SW480 (cell line): ENCODE measurements at regions not wholly inside any gene's neighbourhood (a gene's known extent, or its start where the extent isn't known, plus 50 kb on each side); places are given as distances from the start of the nearest gene placed in this dataset.

Experiments used
- DNase-seq: peaks from one replicate; pipeline ENCODE4 v3.0.0-alpha.2; 2016; ENCODE audit warnings: low spot score

- no peak for DNase-seq
Measured at GRCh38 chr16:26658486-26658885, 408.2 kb upstream of the C16orf82 start.

- DNase-seq, result no peak
Measured at GRCh38 chr16:26658915-26659314, 407.8 kb upstream of the C16orf82 start.

- no peak for DNase-seq
Measured at GRCh38 chr16:26664086-26664485, 402.6 kb upstream of the C16orf82 start.

GRCh38 chr16:26665166-26665939, 401.4 kb upstream of the C16orf82 start:
- no peak for DNase-seq

- DNase-seq, result no peak
Measured at GRCh38 chr16:26666486-26666885, 400.2 kb upstream of the C16orf82 start.

- DNase-seq, result no peak
Measured at GRCh38 chr16:26667307-26667706, 399.4 kb upstream of the C16orf82 start.

GRCh38 chr16:26668026-26668425, 398.7 kb upstream of the C16orf82 start:
- no peak for DNase-seq

GRCh38 chr16:26672206-26672605, 394.5 kb upstream of the C16orf82 start:
- DNase-seq, result no peak

- DNase-seq, result no peak
Measured at GRCh38 chr16:26673011-26673410, 393.7 kb upstream of the C16orf82 start.

- no peak for DNase-seq
Measured at GRCh38 chr16:26680671-26681070, 386.1 kb upstream of the C16orf82 start.

GRCh38 chr16:26688105-26688504, 378.6 kb upstream of the C16orf82 start:
- DNase-seq, result no peak

- DNase-seq, result no peak
Measured at GRCh38 chr16:26688699-26689098, 378.0 kb upstream of the C16orf82 start.

- DNase-seq, result no peak
Measured at GRCh38 chr16:26692658-26693057, 374.1 kb upstream of the C16orf82 start.

GRCh38 chr16:26697807-26698206, 368.9 kb upstream of the C16orf82 start:
- no peak for DNase-seq

GRCh38 chr16:26700250-26700649, 366.5 kb upstream of the C16orf82 start:
- DNase-seq, result no peak

- DNase-seq, result no peak
Measured at GRCh38 chr16:26701243-26701886, 365.4 kb upstream of the C16orf82 start.

- no peak for DNase-seq
Measured at GRCh38 chr16:26705346-26705745, 361.4 kb upstream of the C16orf82 start.

GRCh38 chr16:26708428-26708827, 358.3 kb upstream of the C16orf82 start:
- DNase-seq, result no peak

- no peak for DNase-seq
Measured at GRCh38 chr16:26709175-26709574, 357.6 kb upstream of the C16orf82 start.

- DNase-seq, result no peak
Measured at GRCh38 chr16:26709754-26710153, 357.0 kb upstream of the C16orf82 start.

- DNase-seq, result no peak
Measured at GRCh38 chr16:26710450-26710849, 356.3 kb upstream of the C16orf82 start.

GRCh38 chr16:26712876-26713275, 353.9 kb upstream of the C16orf82 start:
- no peak for DNase-seq

GRCh38 chr16:26715969-26716368, 350.8 kb upstream of the C16orf82 start:
- no peak for DNase-seq

- DNase-seq, result no peak
Measured at GRCh38 chr16:26717826-26718225, 348.9 kb upstream of the C16orf82 start.
